GM23338 (cell line): ENCODE measurements at regions not wholly inside any gene's neighbourhood (a gene's known extent, or its start where the extent isn't known, plus 50 kb on each side); places are given as distances from the start of the nearest gene placed in this dataset.

Experiments
- ATAC-seq: fragments of 200-7000 bp; cut with Tn5 transposase; 3 replicates; pipeline ENCODE4 v1.9.1; 2020
- DNase-seq: peaks from one replicate; pipeline ENCODE4 v3.0.0-alpha.2; 2015; ENCODE audit warnings: low spot score
- H2AFZ ChIP-seq: fragments of 200-600 bp; sonication (generic); 2 replicates; pipeline ENCODE4 v1.8.0; 2016; ENCODE audit warnings: antibody characterized with exemption, mild to moderate bottlenecking, moderate library complexity
- H3F3A ChIP-seq: fragments of 200-600 bp; sonication (generic); replicated peaks from 2 replicates; pipeline ENCODE4 v1.8.0; 2017; ENCODE audit warnings: antibody characterized with exemption, mixed run types, low read depth
- H3K27ac ChIP-seq: fragments of 200-600 bp; sonication (generic); 2 replicates; pipeline ENCODE4 v1.6.1; 2016; ENCODE audit warnings: low read depth
- H3K27me3 ChIP-seq: fragments of 200-600 bp; sonication (generic); 2 replicates; pipeline ENCODE4 v1.8.0; 2016; ENCODE audit warnings: mild to moderate bottlenecking, mixed run types, moderate library complexity; ENCODE audit not compliant: insufficient read depth
- H3K36me3 ChIP-seq: fragments of 200-600 bp; sonication (generic); 2 replicates; pipeline ENCODE4 v1.8.0; 2016; ENCODE audit warnings: mild to moderate bottlenecking; ENCODE audit not compliant: insufficient read depth
- H3K4me1 ChIP-seq: fragments of 200-600 bp; sonication (generic); 2 replicates; pipeline ENCODE4 v1.8.0; 2016; ENCODE audit warnings: mild to moderate bottlenecking, moderate library complexity; ENCODE audit not compliant: insufficient read depth
- H3K4me2 ChIP-seq: fragments of 200-600 bp; sonication (generic); 2 replicates; pipeline ENCODE4 v1.7.1; 2017; ENCODE audit warnings: mixed run types
- H3K4me3 ChIP-seq: fragments of 200-600 bp; sonication (generic); 2 replicates; pipeline ENCODE4 v1.6.1; 2016; ENCODE audit warnings: mixed run types
- H3K79me2 ChIP-seq: fragments of 200-600 bp; sonication (generic); replicated peaks from 2 replicates; pipeline ENCODE4 v1.8.0; 2017; ENCODE audit warnings: mild to moderate bottlenecking; ENCODE audit not compliant: insufficient read depth
- H3K9me2 ChIP-seq: fragments of 200-600 bp; sonication (generic); 2 replicates; pipeline ENCODE4 v1.8.0; 2017; ENCODE audit not compliant: insufficient read depth
- H4K20me1 ChIP-seq: fragments of 200-600 bp; sonication (generic); replicated peaks from 2 replicates; pipeline ENCODE4 v1.8.0; 2017; ENCODE audit warnings: mild to moderate bottlenecking; ENCODE audit not compliant: insufficient read depth
- H3K27ac Mint-ChIP-seq: 2 replicates; pipeline ENCODE4 v1.8.0; 2020; ENCODE audit warnings: inconsistent platforms, mild to moderate bottlenecking, moderate library complexity, mixed read lengths
- H3K27me3 Mint-ChIP-seq: 3 replicates; pipeline ENCODE4 v1.8.0; 2022; ENCODE audit warnings: low read depth, mild to moderate bottlenecking, moderate library complexity, mixed read lengths, inconsistent platforms; ENCODE audit not compliant: insufficient read depth, poor library complexity
- H3K36me3 Mint-ChIP-seq: 3 replicates; pipeline ENCODE4 v1.8.0; 2021; ENCODE audit warnings: low read depth, mild to moderate bottlenecking, inconsistent platforms, moderate library complexity, mixed read lengths
- H3K4me1 Mint-ChIP-seq: 3 replicates; pipeline ENCODE4 v1.8.0; 2020; ENCODE audit warnings: mild to moderate bottlenecking, inconsistent platforms, mixed read lengths
- H3K4me3 Mint-ChIP-seq: 3 replicates; pipeline ENCODE4 v1.8.0; 2021; ENCODE audit warnings: moderate library complexity, mild to moderate bottlenecking, inconsistent platforms, mixed read lengths
- H3K9me3 Mint-ChIP-seq: 3 replicates; pipeline ENCODE4 v1.8.0; 2020; ENCODE audit warnings: moderate library complexity, mild to moderate bottlenecking, inconsistent platforms, mixed read lengths
- CREB1 ChIP-seq: fragments of 250-450 bp; sonication (Bioruptor Pico); IDR thresholded peaks from 2 replicates; pipeline ENCODE4 v1.5.0; 2020; ENCODE audit warnings: low read depth, mild to moderate bottlenecking, moderate library complexity
- EZH2 ChIP-seq: fragments of 200-600 bp; sonication (generic); IDR thresholded peaks from one replicate; pipeline ENCODE4 v1.8.0; 2017; ENCODE audit warnings: antibody characterized with exemption, mild to moderate bottlenecking, low read depth; ENCODE audit not compliant: unreplicated experiment
- EZH2phosphoT487 ChIP-seq: fragments of 200-600 bp; sonication (generic); IDR thresholded peaks from one replicate; pipeline ENCODE4 v1.8.1; 2018; ENCODE audit warnings: antibody characterized with exemption; ENCODE audit not compliant: unreplicated experiment
- JUNB ChIP-seq: IDR thresholded peaks from one replicate; pipeline ENCODE4 v1.6.1; 2016; ENCODE audit warnings: antibody characterized with exemption; ENCODE audit not compliant: unreplicated experiment
- NANOG ChIP-seq: IDR thresholded peaks from 2 replicates; pipeline ENCODE4 v1.6.1; 2016; ENCODE audit warnings: antibody characterized with exemption, borderline replicate concordance
- POLR2AphosphoS5 ChIP-seq: IDR thresholded peaks from 2 replicates; pipeline ENCODE4 v1.6.1; 2016; ENCODE audit warnings: antibody characterized with exemption, low read depth
- STAT1 ChIP-seq: IDR thresholded peaks from one replicate; pipeline ENCODE4 v1.6.1; 2016; ENCODE audit warnings: antibody characterized with exemption; ENCODE audit not compliant: unreplicated experiment
- ZNF114 ChIP-seq: fragments of 250-450 bp; sonication (Bioruptor Pico); IDR thresholded peaks from 2 replicates; pipeline ENCODE4 v1.5.0; 2020; ENCODE audit warnings: mild to moderate bottlenecking, moderate library complexity
- ZNF331 ChIP-seq: fragments of 250-450 bp; sonication (Bioruptor Pico); IDR thresholded peaks from 2 replicates; pipeline ENCODE4 v1.5.0; 2020; ENCODE audit warnings: low read depth, mild to moderate bottlenecking, moderate library complexity
- TF ChIP-seq, protein P1 (sequence below): IDR thresholded peaks from 2 replicates; pipeline ENCODE4 v1.6.1; 2016; ENCODE audit warnings: antibody characterized with exemption
- TF ChIP-seq, protein P2 (sequence below), 2 experiments: fragments of 200-600 bp in 1 of 2; sonication (generic) in 1 of 2; conservative IDR thresholded peaks; 2 replicates each; pipeline versions ENCODE4 v1.5.1 to v1.6.1; 2016 to 2017; ENCODE audit warnings: antibody characterized with exemption in 2 of 2, low read depth in 2 of 2, mild to moderate bottlenecking in 2 of 2, moderate library complexity in 1 of 2
- TF ChIP-seq, protein P3 (sequence below): IDR thresholded peaks from one replicate; pipeline ENCODE4 v1.6.1; 2018; ENCODE audit warnings: antibody characterized with exemption; ENCODE audit not compliant: unreplicated experiment
- TF ChIP-seq, protein P4 (sequence below): fragments of 250-450 bp; sonication (Bioruptor Pico); IDR thresholded peaks from 2 replicates; pipeline ENCODE4 v1.5.0; 2020; ENCODE audit warnings: mild to moderate bottlenecking, moderate library complexity

DNA sequence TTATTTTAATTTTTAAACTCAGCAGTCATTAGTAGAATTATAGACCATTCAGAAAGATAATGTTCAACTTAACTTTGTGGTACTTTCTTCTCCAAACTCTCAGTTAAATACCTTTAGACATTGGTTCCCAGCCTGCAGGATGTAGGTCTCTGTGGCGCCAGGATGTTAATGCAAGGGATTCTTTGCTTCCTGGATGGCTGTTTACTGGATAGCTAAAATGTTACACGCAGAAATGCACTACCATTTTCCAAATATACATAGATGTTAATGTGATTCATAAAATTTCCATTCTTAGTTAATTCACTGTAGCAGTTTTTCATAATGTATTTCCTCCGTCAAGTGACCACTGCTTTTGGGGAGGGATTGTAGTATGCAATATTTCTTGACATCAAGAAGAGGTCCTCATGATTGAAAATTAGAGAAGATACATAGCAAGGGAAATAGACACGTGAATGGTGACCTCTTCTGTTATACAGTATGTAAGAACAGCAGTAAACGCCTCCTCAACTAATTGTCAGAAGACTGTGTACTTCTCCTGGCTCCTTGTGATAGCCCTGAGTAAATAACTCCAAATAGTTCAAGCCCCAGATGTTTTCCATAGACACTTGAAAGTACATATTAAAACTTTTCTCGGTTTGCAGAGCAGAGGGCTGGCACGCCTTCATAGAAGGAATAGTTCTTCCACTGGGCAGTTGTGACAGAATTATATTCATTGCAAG, 128.8 kb downstream of the LCA5 start:
- Mint-ChIP-seq H3K4me3 (no peak overlapping the region), H3K27me3 (peaks cover 5% of the 10 kb centered on the region)
- no peak for ATAC-seq

More for the DNA sequence above, 128.8 kb downstream of the LCA5 start:
- Mint-ChIP-seq H3K36me3 (0 out of 3 replicates have a peak, but pooled peaks cover 8% of the 10 kb centered on the region), H3K27ac (no peak overlapping the region), H3K9me3 (peaks cover 8% of the 10 kb centered on the region; the same call in 2 of the 3 replicates), H3K4me1 (peaks cover 20% of the 10 kb centered on the region)
- no peaks in the 10 kb centered on the region for H3K27me3 ChIP-seq
- H3K4me1 ChIP-seq: peaks cover 18% of the 10 kb centered on the region; the same call in 1 of the 2 replicates
- no peaks in the 10 kb centered on the region for H3K79me2 ChIP-seq
- H3K4me3 ChIP-seq: no peak overlapping the region
- TF ChIP-seq ZNF331 (no peak), EZH2 (no peak), JUNB (no peak), NANOG (no peak), POLR2AphosphoS5 (no peak), STAT1 (no peak), ZNF114 (CRISPR knock-in tag) (no peak), CREB1 (CRISPR knock-in tag) (no peak), EZH2phosphoT487 (no peak)
- TF ChIP-seq, protein P1, sequence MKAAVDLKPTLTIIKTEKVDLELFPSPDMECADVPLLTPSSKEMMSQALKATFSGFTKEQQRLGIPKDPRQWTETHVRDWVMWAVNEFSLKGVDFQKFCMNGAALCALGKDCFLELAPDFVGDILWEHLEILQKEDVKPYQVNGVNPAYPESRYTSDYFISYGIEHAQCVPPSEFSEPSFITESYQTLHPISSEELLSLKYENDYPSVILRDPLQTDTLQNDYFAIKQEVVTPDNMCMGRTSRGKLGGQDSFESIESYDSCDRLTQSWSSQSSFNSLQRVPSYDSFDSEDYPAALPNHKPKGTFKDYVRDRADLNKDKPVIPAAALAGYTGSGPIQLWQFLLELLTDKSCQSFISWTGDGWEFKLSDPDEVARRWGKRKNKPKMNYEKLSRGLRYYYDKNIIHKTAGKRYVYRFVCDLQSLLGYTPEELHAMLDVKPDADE: no peak
- TF ChIP-seq, protein P2, sequence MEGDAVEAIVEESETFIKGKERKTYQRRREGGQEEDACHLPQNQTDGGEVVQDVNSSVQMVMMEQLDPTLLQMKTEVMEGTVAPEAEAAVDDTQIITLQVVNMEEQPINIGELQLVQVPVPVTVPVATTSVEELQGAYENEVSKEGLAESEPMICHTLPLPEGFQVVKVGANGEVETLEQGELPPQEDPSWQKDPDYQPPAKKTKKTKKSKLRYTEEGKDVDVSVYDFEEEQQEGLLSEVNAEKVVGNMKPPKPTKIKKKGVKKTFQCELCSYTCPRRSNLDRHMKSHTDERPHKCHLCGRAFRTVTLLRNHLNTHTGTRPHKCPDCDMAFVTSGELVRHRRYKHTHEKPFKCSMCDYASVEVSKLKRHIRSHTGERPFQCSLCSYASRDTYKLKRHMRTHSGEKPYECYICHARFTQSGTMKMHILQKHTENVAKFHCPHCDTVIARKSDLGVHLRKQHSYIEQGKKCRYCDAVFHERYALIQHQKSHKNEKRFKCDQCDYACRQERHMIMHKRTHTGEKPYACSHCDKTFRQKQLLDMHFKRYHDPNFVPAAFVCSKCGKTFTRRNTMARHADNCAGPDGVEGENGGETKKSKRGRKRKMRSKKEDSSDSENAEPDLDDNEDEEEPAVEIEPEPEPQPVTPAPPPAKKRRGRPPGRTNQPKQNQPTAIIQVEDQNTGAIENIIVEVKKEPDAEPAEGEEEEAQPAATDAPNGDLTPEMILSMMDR (conservative IDR thresholded peaks at IDR 0.05; ENCODE audit: low read depth in 2 of 2): no peak
- TF ChIP-seq, protein P3, sequence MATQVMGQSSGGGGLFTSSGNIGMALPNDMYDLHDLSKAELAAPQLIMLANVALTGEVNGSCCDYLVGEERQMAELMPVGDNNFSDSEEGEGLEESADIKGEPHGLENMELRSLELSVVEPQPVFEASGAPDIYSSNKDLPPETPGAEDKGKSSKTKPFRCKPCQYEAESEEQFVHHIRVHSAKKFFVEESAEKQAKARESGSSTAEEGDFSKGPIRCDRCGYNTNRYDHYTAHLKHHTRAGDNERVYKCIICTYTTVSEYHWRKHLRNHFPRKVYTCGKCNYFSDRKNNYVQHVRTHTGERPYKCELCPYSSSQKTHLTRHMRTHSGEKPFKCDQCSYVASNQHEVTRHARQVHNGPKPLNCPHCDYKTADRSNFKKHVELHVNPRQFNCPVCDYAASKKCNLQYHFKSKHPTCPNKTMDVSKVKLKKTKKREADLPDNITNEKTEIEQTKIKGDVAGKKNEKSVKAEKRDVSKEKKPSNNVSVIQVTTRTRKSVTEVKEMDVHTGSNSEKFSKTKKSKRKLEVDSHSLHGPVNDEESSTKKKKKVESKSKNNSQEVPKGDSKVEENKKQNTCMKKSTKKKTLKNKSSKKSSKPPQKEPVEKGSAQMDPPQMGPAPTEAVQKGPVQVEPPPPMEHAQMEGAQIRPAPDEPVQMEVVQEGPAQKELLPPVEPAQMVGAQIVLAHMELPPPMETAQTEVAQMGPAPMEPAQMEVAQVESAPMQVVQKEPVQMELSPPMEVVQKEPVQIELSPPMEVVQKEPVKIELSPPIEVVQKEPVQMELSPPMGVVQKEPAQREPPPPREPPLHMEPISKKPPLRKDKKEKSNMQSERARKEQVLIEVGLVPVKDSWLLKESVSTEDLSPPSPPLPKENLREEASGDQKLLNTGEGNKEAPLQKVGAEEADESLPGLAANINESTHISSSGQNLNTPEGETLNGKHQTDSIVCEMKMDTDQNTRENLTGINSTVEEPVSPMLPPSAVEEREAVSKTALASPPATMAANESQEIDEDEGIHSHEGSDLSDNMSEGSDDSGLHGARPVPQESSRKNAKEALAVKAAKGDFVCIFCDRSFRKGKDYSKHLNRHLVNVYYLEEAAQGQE: no peak
- TF ChIP-seq, protein P4, sequence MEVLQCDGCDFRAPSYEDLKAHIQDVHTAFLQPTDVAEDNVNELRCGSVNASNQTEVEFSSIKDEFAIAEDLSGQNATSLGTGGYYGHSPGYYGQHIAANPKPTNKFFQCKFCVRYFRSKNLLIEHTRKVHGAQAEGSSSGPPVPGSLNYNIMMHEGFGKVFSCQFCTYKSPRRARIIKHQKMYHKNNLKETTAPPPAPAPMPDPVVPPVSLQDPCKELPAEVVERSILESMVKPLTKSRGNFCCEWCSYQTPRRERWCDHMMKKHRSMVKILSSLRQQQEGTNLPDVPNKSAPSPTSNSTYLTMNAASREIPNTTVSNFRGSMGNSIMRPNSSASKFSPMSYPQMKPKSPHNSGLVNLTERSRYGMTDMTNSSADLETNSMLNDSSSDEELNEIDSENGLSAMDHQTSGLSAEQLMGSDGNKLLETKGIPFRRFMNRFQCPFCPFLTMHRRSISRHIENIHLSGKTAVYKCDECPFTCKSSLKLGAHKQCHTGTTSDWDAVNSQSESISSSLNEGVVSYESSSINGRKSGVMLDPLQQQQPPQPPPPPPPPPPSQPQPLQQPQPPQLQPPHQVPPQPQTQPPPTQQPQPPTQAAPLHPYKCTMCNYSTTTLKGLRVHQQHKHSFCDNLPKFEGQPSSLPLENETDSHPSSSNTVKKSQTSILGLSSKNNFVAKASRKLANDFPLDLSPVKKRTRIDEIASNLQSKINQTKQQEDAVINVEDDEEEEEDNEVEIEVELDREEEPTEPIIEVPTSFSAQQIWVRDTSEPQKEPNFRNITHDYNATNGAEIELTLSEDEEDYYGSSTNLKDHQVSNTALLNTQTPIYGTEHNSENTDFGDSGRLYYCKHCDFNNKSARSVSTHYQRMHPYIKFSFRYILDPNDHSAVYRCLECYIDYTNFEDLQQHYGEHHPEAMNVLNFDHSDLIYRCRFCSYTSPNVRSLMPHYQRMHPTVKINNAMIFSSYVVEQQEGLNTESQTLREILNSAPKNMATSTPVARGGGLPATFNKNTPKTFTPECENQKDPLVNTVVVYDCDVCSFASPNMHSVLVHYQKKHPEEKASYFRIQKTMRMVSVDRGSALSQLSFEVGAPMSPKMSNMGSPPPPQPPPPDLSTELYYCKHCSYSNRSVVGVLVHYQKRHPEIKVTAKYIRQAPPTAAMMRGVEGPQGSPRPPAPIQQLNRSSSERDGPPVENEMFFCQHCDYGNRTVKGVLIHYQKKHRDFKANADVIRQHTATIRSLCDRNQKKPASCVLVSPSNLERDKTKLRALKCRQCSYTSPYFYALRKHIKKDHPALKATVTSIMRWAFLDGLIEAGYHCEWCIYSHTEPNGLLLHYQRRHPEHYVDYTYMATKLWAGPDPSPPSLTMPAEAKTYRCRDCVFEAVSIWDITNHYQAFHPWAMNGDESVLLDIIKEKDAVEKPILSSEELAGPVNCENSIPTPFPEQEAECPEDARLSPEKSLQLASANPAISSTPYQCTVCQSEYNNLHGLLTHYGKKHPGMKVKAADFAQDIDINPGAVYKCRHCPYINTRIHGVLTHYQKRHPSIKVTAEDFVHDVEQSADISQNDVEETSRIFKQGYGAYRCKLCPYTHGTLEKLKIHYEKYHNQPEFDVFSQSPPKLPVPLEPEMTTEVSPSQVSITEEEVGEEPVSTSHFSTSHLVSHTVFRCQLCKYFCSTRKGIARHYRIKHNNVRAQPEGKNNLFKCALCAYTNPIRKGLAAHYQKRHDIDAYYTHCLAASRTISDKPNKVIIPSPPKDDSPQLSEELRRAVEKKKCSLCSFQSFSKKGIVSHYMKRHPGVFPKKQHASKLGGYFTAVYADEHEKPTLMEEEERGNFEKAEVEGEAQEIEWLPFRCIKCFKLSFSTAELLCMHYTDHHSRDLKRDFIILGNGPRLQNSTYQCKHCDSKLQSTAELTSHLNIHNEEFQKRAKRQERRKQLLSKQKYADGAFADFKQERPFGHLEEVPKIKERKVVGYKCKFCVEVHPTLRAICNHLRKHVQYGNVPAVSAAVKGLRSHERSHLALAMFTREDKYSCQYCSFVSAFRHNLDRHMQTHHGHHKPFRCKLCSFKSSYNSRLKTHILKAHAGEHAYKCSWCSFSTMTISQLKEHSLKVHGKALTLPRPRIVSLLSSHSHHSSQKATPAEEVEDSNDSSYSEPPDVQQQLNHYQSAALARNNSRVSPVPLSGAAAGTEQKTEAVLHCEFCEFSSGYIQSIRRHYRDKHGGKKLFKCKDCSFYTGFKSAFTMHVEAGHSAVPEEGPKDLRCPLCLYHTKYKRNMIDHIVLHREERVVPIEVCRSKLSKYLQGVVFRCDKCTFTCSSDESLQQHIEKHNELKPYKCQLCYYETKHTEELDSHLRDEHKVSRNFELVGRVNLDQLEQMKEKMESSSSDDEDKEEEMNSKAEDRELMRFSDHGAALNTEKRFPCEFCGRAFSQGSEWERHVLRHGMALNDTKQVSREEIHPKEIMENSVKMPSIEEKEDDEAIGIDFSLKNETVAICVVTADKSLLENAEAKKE (CRISPR knock-in tag): no peak
- H3K27ac ChIP-seq: no peak overlapping the region
- H3K9me2 ChIP-seq: peaks cover 4% of the 10 kb centered on the region; the same call in 1 of the 2 replicates
- H3F3A ChIP-seq: no peaks in the 10 kb centered on the region
- H3K36me3 ChIP-seq: no peaks in the 10 kb centered on the region
- DNase-seq: no peak
- no peak overlapping the region for H3K4me2 ChIP-seq
- no peak overlapping the region for H2AFZ ChIP-seq
- no peaks in the 10 kb centered on the region for H4K20me1 ChIP-seq
